ENCODE measurements at regions not wholly inside any gene's neighbourhood (a gene's known extent, or its start where the extent isn't known, plus 50 kb on each side); places are given as distances from the start of the nearest gene placed in this dataset.

- no peak for DNase-seq
Measured at GRCh38 chr4:28354880-28355656, 1494.4 kb downstream of the STIM2 start.

GRCh38 chr4:28357990-28358389 lies 1497.3 kb downstream of the STIM2 start:
- DNase-seq = no peak

GRCh38 chr4:28358606-28359005 lies 1498.0 kb downstream of the STIM2 start:
- no peak for DNase-seq

GRCh38 chr4:28360681-28361080 lies 1500.0 kb downstream of the STIM2 start:
- no peak for DNase-seq

GRCh38 chr4:28362169-28362568 lies 1501.5 kb downstream of the STIM2 start:
- DNase-seq = no peak

- no peak for DNase-seq
Measured at GRCh38 chr4:28369499-28369898, 1508.9 kb downstream of the STIM2 start.

GRCh38 chr4:28373191-28373590 lies 1512.5 kb downstream of the STIM2 start:
- no peak for DNase-seq

- no peak for DNase-seq
Measured at GRCh38 chr4:28373601-28374000, 1513.0 kb downstream of the STIM2 start.

- DNase-seq = no peak
Measured at GRCh38 chr4:28378109-28378830, 1517.6 kb downstream of the STIM2 start.

- DNase-seq = no peak
Measured at GRCh38 chr4:28385801-28386200, 1525.2 kb downstream of the STIM2 start.

GRCh38 chr4:28386776-28387175 lies 1526.1 kb downstream of the STIM2 start:
- no peak for DNase-seq

GRCh38 chr4:28388471-28388870 lies 1527.8 kb downstream of the STIM2 start:
- DNase-seq = no peak

- DNase-seq = no peak
Measured at GRCh38 chr4:28391877-28392276, 1531.2 kb downstream of the STIM2 start.

GRCh38 chr4:28402751-28403150 lies 1542.1 kb downstream of the STIM2 start:
- DNase-seq = no peak

- DNase-seq = no peak
Measured at GRCh38 chr4:28421221-28421620, 1560.6 kb downstream of the STIM2 start.

- no peak for DNase-seq
Measured at GRCh38 chr4:28426251-28426650, 1565.6 kb downstream of the STIM2 start.

- DNase-seq = no peak
Measured at GRCh38 chr4:28427306-28428085, 1566.9 kb downstream of the STIM2 start.

- no peak for DNase-seq
Measured at GRCh38 chr4:28432348-28433025, 1571.8 kb downstream of the STIM2 start.

- no peak for DNase-seq
Measured at GRCh38 chr4:28435314-28435713, 1574.7 kb downstream of the STIM2 start.

- no peak for DNase-seq
Measured at GRCh38 chr4:28436191-28437080, 1575.8 kb downstream of the STIM2 start.

- no peak for DNase-seq
Measured at GRCh38 chr4:28443371-28443770, 1582.7 kb downstream of the STIM2 start.

All from amniotic stem cell (primary cell).